Body of pancreas (tissue), 4 donors: ENCODE measurements at regions not wholly inside any gene's neighbourhood (a gene's known extent, or its start where the extent isn't known, plus 50 kb on each side); places are given as distances from the start of the nearest gene placed in this dataset.
"Not testable (repeated sequence)": the region's sequence is repeated elsewhere in the genome, so short reads cannot be mapped to it uniquely, and the experiment has no call there.

Experiments
- ATAC-seq: fragments of 150-250 bp; one replicate; pipeline ENCODE4 v1.9.1; 2016
- DNase-seq, 4 donors: peaks; one replicate each; pipeline ENCODE4 v3.0.0-alpha.2; 2019
- H3K27ac ChIP-seq, 4 donors: fragments of 200-600 bp; sonication (generic); 1 replicate in 3 of 4; 2 replicates in 1 of 4; pipeline versions ENCODE4 v1.5.1 to v1.6.1; 2016 to 2019; ENCODE audit warnings: mild to moderate bottlenecking in 1 of 4, mixed read lengths in 1 of 4, moderate library complexity in 1 of 4
- H3K27me3 ChIP-seq, 2 donors: fragments of 200-600 bp; sonication (generic); one replicate each; pipeline ENCODE4 v1.6.0; 2016; ENCODE audit warnings: mild to moderate bottlenecking in 1 of 2
- H3K36me3 ChIP-seq, 2 donors: fragments of 200-600 bp; sonication (generic); replicated peaks in 1 of 2; 2 replicates each; pipeline ENCODE4 v1.5.1; 2016; ENCODE audit warnings: low read depth in 2 of 2; ENCODE audit not compliant: insufficient read depth in 1 of 2
- H3K4me1 ChIP-seq: fragments of 200-600 bp; sonication (generic); one replicate; pipeline ENCODE4 v1.6.0; 2016
- H3K4me3 ChIP-seq, 2 donors: fragments of 200-600 bp; sonication (generic); 1 replicate in 1 of 2; 2 replicates in 1 of 2; pipeline ENCODE4 v1.5.1; 2016 to 2019
- H3K9me3 ChIP-seq, 3 donors: fragments of 200-600 bp; sonication (generic); 1 replicate in 2 of 3; 2 replicates in 1 of 3; pipeline ENCODE4 v1.5.1; 2016
- CTCF ChIP-seq, 7 experiments: fragments of 450-650 bp in 4 of 7; fragments of 200-600 bp in 3 of 7; sonication (generic) in 3 of 7; IDR thresholded peaks; one replicate each; pipeline ENCODE4 v1.5.1; 2016 to 2019; ENCODE audit warnings: antibody characterized with exemption in 7 of 7
- POLR2A ChIP-seq, 3 donors: fragments of 450-650 bp; IDR thresholded peaks; one replicate each; pipeline ENCODE4 v1.6.1; 2016; ENCODE audit warnings: antibody characterized with exemption in 3 of 3, mild to moderate bottlenecking in 2 of 3
- WGBS, 2 donors: methylation state at CpG; one replicate each; pipeline ENCODE4 v1.1.5; 2017; 5-methylcytosine and 5-hydroxymethylcytosine counted together
- intact Hi-C: fragments of 100-400 bp; cut with DNase I; formaldehyde crosslinking; loops from one replicate; pipeline ENCODE4 v1.15.1; 2023

- 43 to 47% methylated on average over 4 of the region's 4 CpGs for WGBS, 2 donors
- TF ChIP-seq POLR2A (IDR thresholded peaks at IDR 0.05) (no peak), CTCF (IDR thresholded peaks at IDR 0.05) (no peak)
- H3K4me1 ChIP-seq = no peaks in the 10 kb centered on the region
- H3K27me3 ChIP-seq = no peaks in the 10 kb centered on the region
- intact Hi-C loops = no loop called here
- H3K9me3 ChIP-seq = no peaks in the 10 kb centered on the region
- H3K36me3 ChIP-seq = no peaks in the 10 kb centered on the region
- ATAC-seq = no peak
- H3K4me3 ChIP-seq = no peak overlapping the region
- H3K27ac ChIP-seq = no peak overlapping the region
- no peak for DNase-seq
Measured at GRCh38 chr6:55937951-55938690, 62.7 kb upstream of the BMP5 start.

- intact Hi-C loops = no loop called here
- no peak for ATAC-seq
- Histone ChIP-seq H3K4me1 (no peaks in the 10 kb centered on the region), H3K27ac (no peak overlapping the region), H3K9me3 (no peaks in the 10 kb centered on the region), H3K4me3 (no peak overlapping the region), H3K36me3 (no peaks in the 10 kb centered on the region), H3K27me3 (no peaks in the 10 kb centered on the region)
- DNase-seq = no peak
- TF ChIP-seq POLR2A (IDR thresholded peaks at IDR 0.05) (no peak), CTCF (IDR thresholded peaks at IDR 0.05) (no peak)
- WGBS, 2 donors = 68 to 82% methylated on average over 5 of the region's 5 CpGs
Measured at GRCh38 chr6:55937261-55937947, 62.0 kb upstream of the BMP5 start.

- ATAC-seq (no peak), DNase-seq (no peak)
- H3K36me3 ChIP-seq = no peaks in the 10 kb centered on the region
- WGBS, 2 donors = 63 to 76% methylated on average over 3 of the region's 3 CpGs
- H3K9me3 ChIP-seq = no peaks in the 10 kb centered on the region
- H3K4me1 ChIP-seq = no peaks in the 10 kb centered on the region
- intact Hi-C loops = no loop called here
- no peak for TF ChIP-seq CTCF (IDR thresholded peaks at IDR 0.05)
- no peak for TF ChIP-seq POLR2A (IDR thresholded peaks at IDR 0.05)
- no peak overlapping the region for H3K4me3 ChIP-seq
- H3K27ac ChIP-seq = no peak overlapping the region
- no peaks in the 10 kb centered on the region for H3K27me3 ChIP-seq
Measured at GRCh38 chr6:55931101-55931500, 55.7 kb upstream of the BMP5 start.

- H3K27ac ChIP-seq, intact Hi-C loops, H3K4me3 ChIP-seq, DNase-seq, H3K27me3 ChIP-seq, ATAC-seq, H3K4me1 ChIP-seq, H3K36me3 ChIP-seq, H3K9me3 ChIP-seq: not testable (repeated sequence)
- WGBS, 2 donors = 44 to 50% methylated on average over 2 of the region's 2 CpGs
Measured at GRCh38 chr6:55927713-55928112, 52.3 kb upstream of the BMP5 start.

- DNase-seq (no peak), ATAC-seq (no peak)
- H3K4me3 ChIP-seq = no peak overlapping the region
- no peaks in the 10 kb centered on the region for H3K9me3 ChIP-seq
- no peak for TF ChIP-seq POLR2A (IDR thresholded peaks at IDR 0.05)
- TF ChIP-seq CTCF (IDR thresholded peaks at IDR 0.05) = no peak
- H3K36me3 ChIP-seq = no peaks in the 10 kb centered on the region
- no peak overlapping the region for H3K27ac ChIP-seq
- H3K27me3 ChIP-seq = no peaks in the 10 kb centered on the region
- WGBS, 2 donors = 88 to 91% methylated on average over 1 of the region's 1 CpG
- intact Hi-C loops = no loop called here
- no peaks in the 10 kb centered on the region for H3K4me1 ChIP-seq
Measured at GRCh38 chr6:55925292-55925691, 49.9 kb upstream of the BMP5 start.
